Occipital lobe (tissue), 1 donor: ENCODE measurements at regions not wholly inside any gene's neighbourhood (a gene's known extent, or its start where the extent isn't known, plus 50 kb on each side); places are given as distances from the start of the nearest gene placed in this dataset.
"Not testable (repeated sequence)": the region's sequence is repeated elsewhere in the genome, so short reads cannot be mapped to it uniquely, and the experiment has no call there.

Experiments used
- DNase-seq: peaks from one replicate; lab custom pipeline; 2025; lab: John Stamatoyannopoulos, UW

DNA sequence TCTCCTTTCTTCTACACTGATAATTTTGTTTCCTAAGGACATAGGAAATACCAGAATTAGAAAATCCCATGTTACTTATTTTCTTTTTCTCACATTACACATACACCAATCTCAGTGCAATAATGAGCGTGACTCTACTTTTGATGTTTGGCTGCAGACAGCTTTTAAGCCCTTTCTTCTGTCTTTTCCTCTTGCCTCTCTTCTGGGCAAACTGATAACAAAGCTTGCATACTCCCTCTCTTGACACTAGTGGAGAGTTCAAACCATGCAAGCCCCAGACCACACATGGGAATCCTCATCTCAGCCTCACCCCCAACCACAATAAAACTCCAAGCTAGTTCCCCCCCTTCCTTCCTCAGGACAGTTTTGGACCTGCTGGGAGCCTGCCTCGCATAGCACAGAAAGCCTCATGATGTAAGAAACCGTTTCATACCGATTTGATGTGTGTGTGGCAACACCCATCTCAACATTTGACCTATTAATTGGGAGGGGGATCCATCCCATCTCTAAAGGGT lies 161.9 kb downstream of the EMP1 start:
- DNase-seq = no peak

DNA sequence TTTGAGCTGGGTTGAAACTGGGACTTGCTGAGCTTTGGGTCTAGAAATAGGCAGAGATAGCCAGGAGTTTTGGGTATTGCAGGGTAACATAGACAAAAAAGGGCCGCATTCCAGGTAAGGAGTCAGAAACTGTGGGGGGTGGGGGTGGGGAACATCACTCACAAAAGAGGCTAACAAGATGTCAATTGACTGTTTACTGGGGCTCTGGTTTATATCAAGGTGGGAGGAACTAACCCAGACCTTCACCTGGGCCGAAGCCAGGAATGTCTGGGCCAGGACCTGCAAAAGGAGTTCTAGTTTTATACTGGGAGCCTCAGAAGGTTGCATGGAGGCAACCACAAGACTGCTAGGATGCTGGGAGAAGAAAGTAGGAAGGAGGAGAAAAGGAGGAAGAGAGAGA lies 154.4 kb downstream of the EMP1 start:
- no peak for DNase-seq

DNA sequence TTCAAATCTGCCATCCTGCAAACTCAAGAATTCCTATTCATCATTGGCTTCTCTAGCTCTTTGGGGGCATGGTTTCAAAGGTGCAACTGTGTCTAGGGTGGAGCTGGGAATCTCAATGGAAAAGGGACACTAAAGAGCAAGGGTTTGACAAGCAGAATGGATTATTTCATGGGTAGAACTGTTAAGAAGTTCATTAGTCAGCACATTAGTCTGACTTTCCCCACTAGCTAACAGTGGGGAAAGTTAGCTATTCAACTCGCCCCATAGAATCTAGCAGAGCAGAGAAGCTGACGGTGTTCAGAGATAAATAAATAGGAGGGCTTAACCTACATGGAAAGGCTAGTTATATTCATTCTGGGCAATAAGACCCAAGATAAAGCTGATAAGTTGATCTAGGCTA lies 153.9 kb downstream of the EMP1 start:
- no peak for DNase-seq

DNA sequence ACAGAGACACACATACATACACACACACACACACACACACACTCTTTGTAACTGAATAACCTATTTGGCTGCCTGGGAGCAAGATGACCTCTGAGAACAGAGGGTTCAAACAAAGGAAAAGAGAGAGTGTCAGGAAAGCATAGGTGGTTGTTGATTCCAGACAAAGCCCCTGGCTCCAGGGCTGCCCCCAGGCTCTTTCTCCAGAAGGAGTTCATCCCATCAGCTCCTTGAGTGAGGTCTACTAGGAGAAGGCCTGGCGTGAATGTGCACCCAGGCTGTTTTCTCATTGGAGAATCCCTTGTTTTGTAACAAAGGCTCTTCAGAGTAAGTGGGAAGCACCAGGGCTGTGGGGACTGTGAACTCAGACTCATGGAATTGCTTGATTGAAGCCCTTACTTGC lies 151.9 kb downstream of the EMP1 start:
- DNase-seq = no peak

DNA sequence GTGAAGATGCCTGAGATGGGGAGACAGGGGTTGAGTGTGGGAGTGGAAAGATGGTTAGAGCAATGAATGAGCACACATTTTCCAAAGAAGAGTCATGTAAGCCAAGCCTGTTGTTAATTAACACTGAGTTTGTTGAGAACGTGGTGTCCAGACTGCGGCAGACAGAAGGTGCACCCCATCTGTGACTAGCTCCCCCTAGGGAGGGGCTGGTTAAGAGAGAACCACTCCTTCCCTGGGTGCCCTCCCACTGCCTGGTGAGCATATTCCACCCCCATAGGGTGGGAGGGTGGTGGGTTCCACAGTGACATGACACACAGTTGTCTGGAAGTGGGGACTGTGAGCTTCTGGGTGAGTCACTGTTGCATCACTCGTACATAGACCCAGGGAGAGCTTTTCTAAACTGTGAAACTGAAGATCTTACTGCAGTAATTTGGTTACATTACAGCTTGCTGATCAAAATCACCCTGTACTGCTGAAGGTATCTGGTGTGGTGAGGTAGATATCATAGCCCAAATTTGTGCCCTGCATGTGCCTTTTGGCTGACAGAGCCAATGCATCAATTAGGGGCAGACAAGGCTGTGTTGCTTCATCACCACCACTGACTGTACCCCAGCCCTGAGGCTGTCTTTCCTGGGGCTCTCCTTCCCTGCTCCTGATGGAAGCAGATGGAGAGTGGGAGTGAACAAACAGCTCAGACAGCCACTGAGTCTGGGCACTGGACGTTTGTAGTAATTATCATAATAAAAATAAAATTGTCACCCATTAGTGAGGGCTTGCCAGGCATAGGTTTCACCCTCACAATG lies 150.9 kb downstream of the EMP1 start:
- peak; percentile 72 for DNase-seq

DNA sequence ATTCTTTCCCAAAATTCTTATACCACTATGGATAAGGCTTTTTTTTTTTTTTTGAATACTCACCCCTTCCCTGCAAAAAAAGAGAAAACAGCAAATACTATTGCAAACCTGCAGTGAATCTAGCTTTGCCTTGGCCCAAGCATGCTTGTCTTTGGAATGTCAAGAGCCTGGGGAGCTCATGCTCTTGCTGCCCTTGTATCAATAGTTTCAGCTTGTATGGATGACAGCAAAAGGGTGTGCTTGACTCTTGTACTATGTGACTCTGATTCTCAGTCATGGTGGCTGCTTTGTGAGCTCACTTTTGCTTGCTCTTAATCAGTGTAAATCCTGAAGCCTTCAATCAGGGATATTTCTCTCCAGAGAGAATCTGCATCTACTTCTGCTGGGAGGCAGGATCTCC lies 149.2 kb downstream of the EMP1 start:
- no peak for DNase-seq

DNA sequence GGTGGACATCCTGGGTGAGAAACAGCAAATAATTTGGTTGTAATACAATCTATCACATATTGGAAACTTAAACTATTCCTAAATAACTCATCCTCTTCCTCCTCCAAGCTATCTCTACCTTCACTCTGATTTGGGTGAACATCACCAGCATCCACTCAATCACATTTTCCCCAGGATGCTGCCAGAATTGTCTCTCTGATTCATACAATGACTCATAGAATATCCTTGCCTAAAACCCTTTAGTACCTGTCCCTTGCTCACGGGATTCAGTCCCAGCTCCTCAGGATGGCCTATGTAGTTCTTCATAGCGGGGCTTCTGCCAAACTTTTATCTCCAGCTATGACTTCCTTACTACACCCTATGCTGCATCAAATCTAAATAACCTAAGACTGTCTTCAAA lies 146.8 kb downstream of the EMP1 start:
- no peak for DNase-seq

DNA sequence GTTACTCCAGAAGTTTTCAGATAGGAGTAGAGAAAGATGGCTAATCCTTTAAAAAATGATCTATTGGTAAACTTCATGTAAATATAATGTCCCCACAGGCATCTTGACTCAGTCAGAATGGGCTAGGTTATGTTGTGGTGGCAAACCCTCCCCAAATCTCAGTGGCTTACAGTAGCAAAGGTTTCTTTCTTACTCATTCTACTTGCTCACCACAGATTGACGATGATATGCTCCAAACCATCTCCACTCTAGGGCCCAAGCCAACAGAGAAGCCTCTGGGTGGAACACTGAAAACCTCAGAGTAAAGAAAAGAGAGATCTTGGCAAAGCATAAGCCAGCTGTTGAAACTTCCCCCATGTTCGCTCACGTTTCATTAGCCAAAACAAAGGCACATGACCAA lies 146.4 kb downstream of the EMP1 start:
- DNase-seq = no peak

DNA sequence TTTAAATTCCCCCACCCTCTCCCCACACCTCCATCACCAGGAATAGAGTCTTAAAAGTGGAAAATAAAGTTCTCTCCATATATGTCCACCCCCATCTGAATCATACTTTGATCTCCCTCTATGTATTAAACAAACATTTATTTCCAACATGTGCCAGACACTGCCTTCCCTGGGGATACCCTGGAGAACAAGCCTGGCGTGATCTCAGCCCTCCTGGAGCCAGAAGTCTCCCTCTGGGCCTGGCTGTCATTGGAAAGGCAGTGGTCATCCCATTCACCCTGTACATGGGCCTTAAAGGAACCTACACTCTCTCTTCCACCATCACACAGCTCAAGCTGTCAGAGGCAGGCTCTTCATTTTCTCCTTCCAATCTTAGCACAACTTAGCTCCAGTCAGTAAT lies 143.6 kb downstream of the EMP1 start:
- DNase-seq = no peak

DNA sequence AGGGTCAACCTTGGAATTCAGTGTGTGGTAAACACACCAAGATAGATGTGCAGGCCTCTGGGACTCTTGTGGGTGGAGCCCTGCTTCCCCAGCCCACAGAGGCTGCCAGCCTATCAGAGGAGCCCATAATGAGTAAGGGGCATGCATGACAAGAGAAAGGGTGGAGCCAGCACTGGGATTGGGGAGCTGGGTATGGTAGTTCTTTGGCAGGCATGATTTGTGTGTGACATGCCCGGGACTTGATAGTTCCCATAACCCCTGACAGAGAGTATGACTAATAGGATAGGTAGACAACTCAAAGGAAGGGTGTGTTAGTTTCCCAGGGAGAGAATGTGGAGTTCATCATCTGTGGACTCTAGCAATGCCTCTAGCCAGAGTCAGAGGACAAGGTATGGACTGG lies 143.0 kb downstream of the EMP1 start:
- DNase-seq = no peak

DNA sequence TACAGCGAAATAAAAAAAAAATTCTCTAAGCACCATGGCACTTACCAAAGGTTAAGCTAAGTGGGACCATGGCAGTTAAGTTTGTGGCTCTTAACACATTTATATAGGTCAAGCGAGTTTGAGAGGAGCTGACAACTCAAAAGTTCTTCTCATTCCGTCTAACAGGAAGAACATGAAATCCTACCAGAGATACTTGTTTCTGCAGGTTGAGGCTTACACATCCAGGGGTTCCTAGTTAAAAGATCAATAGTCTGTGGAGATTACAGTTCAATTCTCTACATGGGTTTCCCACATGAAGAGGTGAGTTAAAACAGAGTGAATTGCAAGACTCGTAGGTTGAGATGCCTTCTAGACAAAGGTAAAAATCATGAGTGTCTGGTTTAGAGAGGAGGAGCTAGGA lies 142.6 kb downstream of the EMP1 start:
- no peak for DNase-seq

DNA sequence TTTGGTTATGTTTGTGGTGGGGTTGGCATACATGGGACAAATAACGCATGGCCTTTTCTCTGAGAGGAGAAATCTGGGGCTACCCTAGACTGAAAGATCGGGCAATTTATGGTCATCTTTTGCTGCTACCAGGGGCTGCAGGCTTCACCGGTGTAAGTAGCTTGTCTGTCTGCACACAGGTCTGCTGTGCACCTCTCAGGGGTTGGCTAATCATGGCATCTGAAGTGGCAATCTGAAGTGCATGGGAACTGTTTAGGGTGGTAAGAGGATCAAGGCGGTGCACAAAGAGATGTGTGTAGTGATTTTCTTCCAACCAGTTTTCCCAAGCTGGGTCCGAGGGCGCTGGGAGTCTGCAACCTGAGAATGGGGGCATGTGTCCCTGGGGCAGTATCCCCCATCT lies 141.3 kb downstream of the EMP1 start:
- no peak for DNase-seq

DNA sequence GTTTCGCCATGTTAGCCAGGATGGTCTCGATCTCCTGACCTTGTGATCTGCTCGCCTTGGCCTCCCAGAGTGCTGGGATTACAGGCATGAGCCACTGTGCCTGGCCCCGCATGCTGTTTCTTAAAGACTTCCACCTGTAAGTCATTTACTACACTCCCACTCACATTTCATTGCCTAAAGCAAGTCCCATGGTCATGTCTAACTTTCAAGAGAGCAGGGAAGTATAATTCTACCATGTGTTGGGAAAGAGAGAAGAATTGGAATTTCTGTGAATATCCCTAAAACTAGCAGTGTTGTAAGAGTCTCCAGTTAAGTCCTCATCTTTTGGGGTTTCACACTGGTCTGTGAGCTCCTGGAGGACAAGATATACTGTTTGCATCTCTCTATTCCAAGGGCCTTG lies 139.7 kb downstream of the EMP1 start:
- DNase-seq = no peak

DNA sequence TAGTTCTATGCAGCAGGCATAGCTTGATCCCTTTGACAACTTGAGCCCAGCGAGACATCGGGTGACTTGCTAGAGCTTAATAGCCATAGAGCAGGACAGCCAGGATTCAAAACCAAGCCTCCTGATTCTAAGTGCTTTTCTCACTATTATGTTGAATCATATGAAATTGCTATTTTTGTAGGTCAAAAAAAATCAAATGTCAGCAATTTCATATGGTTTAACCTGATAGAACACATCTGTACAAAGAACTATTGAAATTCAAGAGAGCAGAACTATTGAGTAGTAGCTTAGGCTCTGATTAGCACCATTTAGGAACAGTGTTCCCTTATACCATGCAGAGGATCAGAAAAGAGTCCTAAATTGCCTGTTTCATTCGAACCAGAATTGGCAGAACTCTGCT lies 132.0 kb downstream of the EMP1 start:
- DNase-seq = no peak

DNA sequence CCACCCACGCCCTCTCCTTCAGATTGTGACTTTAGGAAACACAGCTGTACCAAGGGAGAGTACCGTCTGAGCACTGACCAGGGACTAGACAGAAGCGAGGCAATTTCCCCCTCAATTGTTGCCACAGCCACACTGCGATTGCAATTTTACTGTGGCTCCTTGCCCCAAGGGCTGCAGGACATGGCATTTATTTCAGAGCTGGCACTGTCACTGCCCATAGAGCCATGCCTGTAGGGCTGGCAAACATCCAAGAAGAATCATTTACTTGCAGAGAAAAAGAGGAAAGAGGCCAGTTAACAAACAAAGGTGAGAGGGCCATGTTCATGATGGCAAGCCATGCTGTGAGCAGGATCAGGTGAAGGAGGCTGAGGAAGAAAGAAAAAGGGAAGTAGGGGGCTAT lies 129.6 kb downstream of the EMP1 start:
- no peak for DNase-seq

DNA sequence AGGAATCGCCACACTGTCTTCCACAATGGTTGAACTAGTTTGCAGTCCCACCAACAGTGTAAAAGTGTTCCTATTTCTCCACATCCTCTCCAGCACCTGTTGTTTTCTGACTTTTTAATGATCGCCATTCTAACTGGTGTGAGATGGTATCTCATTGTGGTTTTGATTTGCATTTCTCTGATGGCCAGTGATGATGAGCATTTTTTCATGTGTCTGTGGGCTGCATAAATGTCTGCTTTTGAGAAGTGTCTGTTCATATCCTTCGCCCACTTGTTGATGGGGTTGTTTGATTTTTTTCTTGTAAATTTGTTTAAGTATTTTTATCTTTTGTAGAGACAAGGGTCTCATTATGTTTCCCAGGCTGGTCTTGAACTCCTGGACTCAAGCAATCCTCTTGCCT lies 128.5 kb downstream of the EMP1 start:
- not testable (repeated sequence) for DNase-seq

DNA sequence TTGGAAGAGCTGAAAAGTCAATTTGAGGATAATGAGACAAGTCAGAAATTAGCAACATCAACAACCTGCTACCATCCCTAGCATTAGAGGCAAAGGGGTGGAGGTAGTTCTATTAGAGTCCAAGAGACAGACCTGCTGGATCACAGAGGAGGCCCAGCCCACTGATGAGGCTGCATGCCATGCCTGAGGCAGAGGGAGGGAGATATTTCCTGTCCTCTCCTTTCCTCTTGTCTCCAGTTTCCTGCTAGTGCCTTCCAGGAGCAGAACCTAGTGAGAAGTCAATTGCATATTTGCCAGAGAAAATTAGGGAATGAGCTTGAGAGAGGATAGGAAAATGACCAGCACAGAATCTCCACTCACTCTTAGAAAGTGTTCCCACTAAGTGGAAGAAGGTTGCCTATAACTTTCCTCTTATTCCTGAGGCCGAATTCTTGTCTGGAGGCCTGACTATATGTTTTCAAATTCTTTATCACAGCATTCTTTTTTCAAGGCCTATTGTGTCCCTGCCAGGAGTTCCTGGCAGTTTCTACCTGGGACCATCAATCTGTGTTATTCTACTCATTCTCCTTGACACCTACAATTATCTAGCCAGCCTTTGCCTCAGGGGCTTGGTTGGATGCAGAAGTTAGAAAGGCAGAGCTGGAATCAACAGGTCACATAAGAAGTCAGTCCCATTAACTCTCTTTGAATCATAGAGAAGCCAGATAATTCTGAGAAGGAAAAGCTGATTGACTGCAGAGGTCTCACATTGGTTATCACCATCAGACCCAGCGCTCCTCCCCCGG lies 121.9 kb downstream of the EMP1 start:
- DNase-seq = no peak

DNA sequence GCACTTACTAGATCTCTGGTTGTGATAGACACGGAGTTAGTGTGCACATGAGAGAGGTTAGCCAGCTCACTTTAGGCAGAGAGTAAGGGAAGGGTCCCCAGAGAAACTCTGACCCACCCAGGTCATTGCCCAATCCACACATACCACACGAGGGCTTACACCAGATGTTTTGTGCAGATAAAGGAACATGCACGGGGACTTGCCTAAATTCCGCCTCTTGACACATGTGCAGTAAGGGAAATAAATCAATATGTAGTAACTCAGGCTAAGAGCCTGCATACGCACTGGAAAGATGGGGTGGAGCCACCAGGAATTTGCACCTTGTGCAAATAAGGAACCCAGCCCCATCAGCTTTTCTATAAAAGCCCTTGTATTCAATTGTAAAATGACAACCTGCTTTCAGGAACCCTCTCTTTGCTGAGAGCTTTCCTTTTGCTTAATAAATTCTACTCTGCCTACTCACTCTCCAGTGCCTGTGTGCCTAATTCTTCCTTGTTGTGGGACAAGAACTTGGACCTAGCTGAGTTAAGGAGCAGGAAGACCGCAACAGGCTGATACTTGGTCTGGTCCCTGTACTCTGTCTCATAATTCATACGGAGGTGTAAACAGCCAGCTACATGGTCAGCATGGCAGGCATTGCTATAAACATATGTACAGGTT lies 120.2 kb downstream of the EMP1 start:
- DNase-seq = no peak

DNA sequence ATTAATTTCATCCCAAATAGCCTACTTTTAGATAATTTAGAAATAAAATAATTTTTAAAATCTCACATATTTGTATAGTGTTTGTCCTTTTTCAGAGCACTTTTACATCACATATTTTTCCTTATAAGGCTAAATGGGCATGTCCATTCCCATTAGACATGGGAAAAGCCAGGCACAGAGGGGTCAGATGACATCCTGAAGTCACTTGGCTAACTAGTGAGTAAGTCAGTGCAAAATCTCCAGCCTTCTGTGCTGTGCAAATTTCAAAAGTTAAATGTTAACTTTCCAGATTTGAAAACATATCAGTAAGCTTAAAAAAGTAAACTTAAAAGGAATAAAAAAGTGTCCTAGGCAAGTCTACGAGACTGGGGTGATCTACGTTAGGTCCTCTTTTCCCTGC lies 117.4 kb downstream of the EMP1 start:
- DNase-seq = no peak

DNA sequence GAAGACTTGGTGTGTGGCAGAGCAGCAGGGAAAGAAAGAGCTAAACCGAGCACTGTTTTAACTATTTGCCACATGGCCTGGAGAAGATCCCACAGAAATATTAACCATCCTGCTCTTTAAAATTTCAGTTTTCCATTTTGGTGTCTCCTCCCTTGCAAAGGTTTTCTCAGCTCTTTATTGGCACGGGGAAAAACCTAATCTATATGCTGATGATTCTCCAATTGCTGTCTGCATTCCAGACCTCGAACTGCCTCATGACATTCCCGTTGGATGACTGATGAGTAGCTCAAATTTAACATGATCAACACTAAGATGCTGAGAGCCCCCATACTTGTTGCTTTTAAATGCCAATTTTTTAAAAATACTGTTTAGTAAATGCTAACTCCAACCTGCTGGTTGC lies 115.0 kb downstream of the EMP1 start:
- no peak for DNase-seq

DNA sequence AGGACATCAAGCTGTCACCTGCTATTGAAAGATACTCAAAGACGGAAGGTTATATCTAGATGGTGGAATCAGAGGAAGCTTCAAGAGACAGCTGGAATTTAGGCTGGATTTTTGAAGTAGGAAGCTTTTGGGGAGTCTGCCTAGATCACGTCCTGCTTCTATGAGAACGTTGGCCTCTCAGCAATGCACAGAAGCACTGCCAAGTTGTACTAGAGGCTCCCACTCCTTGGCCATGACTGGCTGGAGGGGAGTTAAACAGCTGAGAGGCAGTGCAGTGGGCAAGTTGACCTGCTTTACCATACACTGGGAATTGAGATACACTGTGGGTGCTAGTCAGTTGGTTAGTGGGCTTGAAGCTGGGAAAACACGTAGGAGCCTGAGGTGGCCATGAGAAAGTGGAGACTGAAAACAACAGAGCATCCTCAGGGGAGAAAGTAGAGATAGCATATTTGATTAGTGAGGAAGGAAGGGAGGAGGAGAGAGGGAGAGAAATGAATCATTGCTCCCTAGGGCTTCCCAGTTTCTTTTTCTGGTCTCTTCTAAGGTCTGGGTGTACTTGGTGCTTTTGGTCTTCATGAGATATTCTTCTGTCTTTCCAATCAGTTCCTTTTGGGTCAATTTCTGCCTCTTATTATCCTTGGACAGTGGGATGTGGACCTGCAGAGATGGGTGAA lies 110.8 kb downstream of the EMP1 start:
- DNase-seq = peak; percentile 3

DNA sequence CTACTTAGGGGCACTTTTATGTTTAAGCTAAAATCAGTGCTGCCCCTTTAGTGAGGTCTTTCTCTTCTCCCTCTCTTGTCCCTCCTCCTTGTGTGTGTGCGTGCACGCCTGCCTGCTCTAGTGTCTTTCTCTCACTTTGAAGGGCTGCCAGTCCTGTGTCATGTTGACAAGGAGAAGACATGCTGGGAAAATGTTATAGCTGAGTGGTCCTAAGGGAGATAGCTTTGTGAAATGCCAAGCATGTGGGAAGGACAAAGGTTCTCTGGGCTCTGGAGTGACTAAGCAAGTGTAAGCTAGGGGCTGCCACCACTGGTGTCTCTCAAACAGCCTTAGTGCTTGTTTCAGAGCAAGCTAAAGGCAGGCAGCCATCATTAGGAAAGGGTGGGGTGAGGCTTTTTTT lies 108.4 kb downstream of the EMP1 start:
- no peak for DNase-seq
